Esophagus squamous epithelium (tissue), 4 donors: ENCODE measurements at regions not wholly inside any gene's neighbourhood (a gene's known extent, or its start where the extent isn't known, plus 50 kb on each side); places are given as distances from the start of the nearest gene placed in this dataset.

Source experiments
- CTCF ChIP-seq, 6 experiments: fragments of 450-650 bp in 4 of 6; fragments of 200-600 bp in 2 of 6; sonication (generic) in 2 of 6; IDR thresholded peaks; one replicate each; pipeline ENCODE4 v1.5.1; 2016 to 2019; ENCODE audit warnings: antibody characterized with exemption in 6 of 6, mild to moderate bottlenecking in 4 of 6, moderate library complexity in 4 of 6
- POLR2A ChIP-seq, 4 donors: fragments of 450-650 bp; IDR thresholded peaks; one replicate each; pipeline ENCODE4 v1.6.1; 2017; ENCODE audit warnings: antibody characterized with exemption in 4 of 4, mild to moderate bottlenecking in 4 of 4, moderate library complexity in 3 of 4

GRCh38 chr1:198047913-198048312 is 108.9 kb upstream of the NEK7 start:
- TF ChIP-seq POLR2A (IDR thresholded peaks at IDR 0.05): no peak
- no peak for TF ChIP-seq CTCF (IDR thresholded peaks at IDR 0.05)
